HepG2 (cell line): ENCODE measurements at regions not wholly inside any gene's neighbourhood (a gene's known extent, or its start where the extent isn't known, plus 50 kb on each side); places are given as distances from the start of the nearest gene placed in this dataset.
A peak's percentile ranks its signal among the peaks of the same experiment; 100 is the strongest.

Source experiments
- FOXJ3 ChIP-seq: sonication (generic); formaldehyde crosslinking; IDR thresholded peaks from 2 replicates; pipeline ENCODE4 v1.4.0; 2020; ENCODE audit warnings: missing genetic modification reagents, mild to moderate bottlenecking, borderline replicate concordance
- FOXK2 ChIP-seq: fragments of 450-650 bp; IDR thresholded peaks from 2 replicates; pipeline ENCODE4 v1.6.1; 2016
- GPBP1L1 ChIP-seq: sonication (generic); formaldehyde crosslinking; IDR thresholded peaks from 2 replicates; pipeline ENCODE4 v1.5.0; 2020; ENCODE audit warnings: mild to moderate bottlenecking, missing genetic modification reagents
- IRF9 ChIP-seq: sonication (generic); formaldehyde crosslinking; IDR thresholded peaks from 2 replicates; pipeline ENCODE4 v1.8.0; 2022; ENCODE audit warnings: missing genetic modification reagents, mild to moderate bottlenecking, borderline replicate concordance
- KDM6A ChIP-seq: IDR thresholded peaks from 2 replicates; pipeline ENCODE4 v1.6.1; 2016; ENCODE audit warnings: low read depth
- NR2F1 ChIP-seq, 2 experiments: fragments of 450-650 bp in 1 of 2; formaldehyde crosslinking in 1 of 2; IDR thresholded peaks; 2 replicates each; pipeline versions ENCODE4 v1.5.0 to v1.6.1; 2016 to 2020; ENCODE audit warnings: mild to moderate bottlenecking in 1 of 2, missing compliant biosample characterization in 1 of 2, missing genetic modification reagents in 1 of 2, moderate library complexity in 1 of 2
- PCBP1 ChIP-seq: fragments of 200-400 bp; formaldehyde crosslinking; IDR thresholded peaks from 2 replicates; pipeline ENCODE4 v1.6.1; 2017; ENCODE audit warnings: mild to moderate bottlenecking, low read depth, low read length, borderline replicate concordance
- SAP130 ChIP-seq: IDR thresholded peaks from 2 replicates; pipeline ENCODE4 v1.6.1; 2016; ENCODE audit warnings: low read depth
- SMARCC2 ChIP-seq: fragments of 450-650 bp; IDR thresholded peaks from 2 replicates; pipeline ENCODE4 v1.6.1; 2017; ENCODE audit warnings: antibody characterized with exemption, mild to moderate bottlenecking
- ZBTB38 ChIP-seq: sonication (generic); formaldehyde crosslinking; IDR thresholded peaks from 2 replicates; pipeline ENCODE4 v1.5.1; 2020; ENCODE audit warnings: mild to moderate bottlenecking, missing genetic modification reagents
- ZNF280D ChIP-seq: sonication (generic); formaldehyde crosslinking; IDR thresholded peaks from 2 replicates; pipeline ENCODE4 v1.5.1; 2020; ENCODE audit warnings: mild to moderate bottlenecking, missing genetic modification reagents
- ZNF432 ChIP-seq: sonication (generic); formaldehyde crosslinking; IDR thresholded peaks from 2 replicates; pipeline ENCODE4 v1.5.0; 2020; ENCODE audit warnings: missing genetic modification reagents, mild to moderate bottlenecking, borderline replicate concordance
- TF ChIP-seq, protein P1 (sequence below): sonication (generic); IDR thresholded peaks from 2 replicates; pipeline ENCODE4 v1.6.1; 2016; ENCODE audit warnings: low read depth, borderline replicate concordance
- TF ChIP-seq, protein P2 (sequence below): sonication (generic); formaldehyde crosslinking; IDR thresholded peaks from 2 replicates; pipeline ENCODE4 v1.4.0; 2020; ENCODE audit warnings: mild to moderate bottlenecking, missing genetic modification reagents, borderline replicate concordance
- TF ChIP-seq, protein P3 (sequence below): sonication (generic); formaldehyde crosslinking; IDR thresholded peaks from 2 replicates; pipeline ENCODE4 v1.4.0; 2020; ENCODE audit warnings: missing genetic modification reagents, borderline replicate concordance

DNA sequence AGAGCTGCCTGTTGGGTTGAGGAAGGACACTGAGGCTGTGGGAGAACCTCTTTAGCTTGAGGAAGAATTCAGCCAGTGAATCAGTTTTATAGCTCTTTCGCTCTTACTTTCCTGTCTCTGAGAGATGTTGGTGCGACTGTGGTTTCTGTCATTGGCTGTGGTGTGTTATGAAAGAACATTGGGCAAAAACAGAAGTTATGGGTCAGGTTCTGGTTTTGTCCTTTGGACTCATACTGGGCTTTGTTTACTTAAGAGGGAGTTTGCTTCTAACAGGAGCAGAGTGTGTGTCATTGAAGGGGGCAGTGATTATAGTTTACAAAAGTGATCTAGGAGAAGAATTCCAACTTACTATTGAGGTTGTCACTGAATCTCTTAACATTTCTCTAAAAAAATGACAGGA is 97.0 kb downstream of the TLR5 start (continued):
- TF ChIP-seq ZNF280D (CRISPR knock-in tag) (no peak), KDM6A (peak; percentile 75; the same call in 1 of the 2 replicates), FOXJ3 (CRISPR knock-in tag) (peak; percentile 58; the same call in 1 of the 2 replicates), PCBP1 (no peak), SAP130 (CRISPR knock-in tag) (peak; percentile 42; the same call in 1 of the 2 replicates), IRF9 (no peak), GPBP1L1 (CRISPR knock-in tag) (no peak), ZNF432 (CRISPR knock-in tag) (no peak), NR2F1 (CRISPR knock-in tag; IDR thresholded peaks at IDR 0.05) (no peak), ZBTB38 (CRISPR knock-in tag) (no peak), FOXK2 (no peak), SMARCC2 (no peak)
- TF ChIP-seq, protein P1, sequence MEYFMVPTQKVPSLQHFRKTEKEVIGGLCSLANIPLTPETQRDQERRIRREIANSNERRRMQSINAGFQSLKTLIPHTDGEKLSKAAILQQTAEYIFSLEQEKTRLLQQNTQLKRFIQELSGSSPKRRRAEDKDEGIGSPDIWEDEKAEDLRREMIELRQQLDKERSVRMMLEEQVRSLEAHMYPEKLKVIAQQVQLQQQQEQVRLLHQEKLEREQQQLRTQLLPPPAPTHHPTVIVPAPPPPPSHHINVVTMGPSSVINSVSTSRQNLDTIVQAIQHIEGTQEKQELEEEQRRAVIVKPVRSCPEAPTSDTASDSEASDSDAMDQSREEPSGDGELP: no peak
- TF ChIP-seq, protein P2, sequence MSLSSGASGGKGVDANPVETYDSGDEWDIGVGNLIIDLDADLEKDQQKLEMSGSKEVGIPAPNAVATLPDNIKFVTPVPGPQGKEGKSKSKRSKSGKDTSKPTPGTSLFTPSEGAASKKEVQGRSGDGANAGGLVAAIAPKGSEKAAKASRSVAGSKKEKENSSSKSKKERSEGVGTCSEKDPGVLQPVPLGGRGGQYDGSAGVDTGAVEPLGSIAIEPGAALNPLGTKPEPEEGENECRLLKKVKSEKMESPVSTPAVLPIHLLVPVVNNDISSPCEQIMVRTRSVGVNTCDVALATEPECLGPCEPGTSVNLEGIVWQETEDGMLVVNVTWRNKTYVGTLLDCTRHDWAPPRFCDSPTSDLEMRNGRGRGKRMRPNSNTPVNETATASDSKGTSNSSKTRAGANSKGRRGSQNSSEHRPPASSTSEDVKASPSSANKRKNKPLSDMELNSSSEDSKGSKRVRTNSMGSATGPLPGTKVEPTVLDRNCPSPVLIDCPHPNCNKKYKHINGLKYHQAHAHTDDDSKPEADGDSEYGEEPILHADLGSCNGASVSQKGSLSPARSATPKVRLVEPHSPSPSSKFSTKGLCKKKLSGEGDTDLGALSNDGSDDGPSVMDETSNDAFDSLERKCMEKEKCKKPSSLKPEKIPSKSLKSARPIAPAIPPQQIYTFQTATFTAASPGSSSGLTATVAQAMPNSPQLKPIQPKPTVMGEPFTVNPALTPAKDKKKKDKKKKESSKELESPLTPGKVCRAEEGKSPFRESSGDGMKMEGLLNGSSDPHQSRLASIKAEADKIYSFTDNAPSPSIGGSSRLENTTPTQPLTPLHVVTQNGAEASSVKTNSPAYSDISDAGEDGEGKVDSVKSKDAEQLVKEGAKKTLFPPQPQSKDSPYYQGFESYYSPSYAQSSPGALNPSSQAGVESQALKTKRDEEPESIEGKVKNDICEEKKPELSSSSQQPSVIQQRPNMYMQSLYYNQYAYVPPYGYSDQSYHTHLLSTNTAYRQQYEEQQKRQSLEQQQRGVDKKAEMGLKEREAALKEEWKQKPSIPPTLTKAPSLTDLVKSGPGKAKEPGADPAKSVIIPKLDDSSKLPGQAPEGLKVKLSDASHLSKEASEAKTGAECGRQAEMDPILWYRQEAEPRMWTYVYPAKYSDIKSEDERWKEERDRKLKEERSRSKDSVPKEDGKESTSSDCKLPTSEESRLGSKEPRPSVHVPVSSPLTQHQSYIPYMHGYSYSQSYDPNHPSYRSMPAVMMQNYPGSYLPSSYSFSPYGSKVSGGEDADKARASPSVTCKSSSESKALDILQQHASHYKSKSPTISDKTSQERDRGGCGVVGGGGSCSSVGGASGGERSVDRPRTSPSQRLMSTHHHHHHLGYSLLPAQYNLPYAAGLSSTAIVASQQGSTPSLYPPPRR: no peak
- TF ChIP-seq, protein P3, sequence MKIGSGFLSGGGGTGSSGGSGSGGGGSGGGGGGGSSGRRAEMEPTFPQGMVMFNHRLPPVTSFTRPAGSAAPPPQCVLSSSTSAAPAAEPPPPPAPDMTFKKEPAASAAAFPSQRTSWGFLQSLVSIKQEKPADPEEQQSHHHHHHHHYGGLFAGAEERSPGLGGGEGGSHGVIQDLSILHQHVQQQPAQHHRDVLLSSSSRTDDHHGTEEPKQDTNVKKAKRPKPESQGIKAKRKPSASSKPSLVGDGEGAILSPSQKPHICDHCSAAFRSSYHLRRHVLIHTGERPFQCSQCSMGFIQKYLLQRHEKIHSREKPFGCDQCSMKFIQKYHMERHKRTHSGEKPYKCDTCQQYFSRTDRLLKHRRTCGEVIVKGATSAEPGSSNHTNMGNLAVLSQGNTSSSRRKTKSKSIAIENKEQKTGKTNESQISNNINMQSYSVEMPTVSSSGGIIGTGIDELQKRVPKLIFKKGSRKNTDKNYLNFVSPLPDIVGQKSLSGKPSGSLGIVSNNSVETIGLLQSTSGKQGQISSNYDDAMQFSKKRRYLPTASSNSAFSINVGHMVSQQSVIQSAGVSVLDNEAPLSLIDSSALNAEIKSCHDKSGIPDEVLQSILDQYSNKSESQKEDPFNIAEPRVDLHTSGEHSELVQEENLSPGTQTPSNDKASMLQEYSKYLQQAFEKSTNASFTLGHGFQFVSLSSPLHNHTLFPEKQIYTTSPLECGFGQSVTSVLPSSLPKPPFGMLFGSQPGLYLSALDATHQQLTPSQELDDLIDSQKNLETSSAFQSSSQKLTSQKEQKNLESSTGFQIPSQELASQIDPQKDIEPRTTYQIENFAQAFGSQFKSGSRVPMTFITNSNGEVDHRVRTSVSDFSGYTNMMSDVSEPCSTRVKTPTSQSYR (CRISPR knock-in tag): no peak; the same call in 1 of the 2 replicates
